HCT116 (cell line): ENCODE measurements at regions not wholly inside any gene's neighbourhood (a gene's known extent, or its start where the extent isn't known, plus 50 kb on each side); places are given as distances from the start of the nearest gene placed in this dataset.

Experiments used
- ATAC-seq: fragments of 200-7000 bp; cut with Tn5 transposase; 2 replicates; pipeline ENCODE4 v1.9.1; 2020; ENCODE audit warnings: mild to moderate bottlenecking, moderate library complexity
- BruUV-seq: library from RNA; stranded (reverse); fragments of 400-500 nt; replicated peaks from 2 replicates; lab custom pipeline; 2021; lab: Mats Ljungman, UMichigan
- CTCF ChIA-PET: fragments of 300-600 bp; sonication (Branson Sonifier 250); formaldehyde crosslinking; loops from one replicate; lab custom pipeline; 2021; ENCODE audit warnings: antibody characterized with exemption; lab: Charles Lee
- POLR2A ChIA-PET: fragments of 300-600, 350-600 bp; sonication (Branson Sonifier 250); formaldehyde crosslinking; loops from one replicate; lab custom pipeline; 2021; ENCODE audit warnings: antibody characterized with exemption; lab: Charles Lee
- RAD21 ChIA-PET, 2 experiments: fragments of 300-600 bp; sonication (Branson Sonifier 250); formaldehyde crosslinking; loops; one replicate each; lab custom pipeline; 2023; ENCODE audit warnings: low total read pairs in 2 of 2; ENCODE audit not compliant: uncharacterized antibody in 2 of 2, unreplicated experiment in 2 of 2, low non-redundant PET in 1 of 2; lab: Charles Lee
- DNase-seq: peaks from one replicate; pipeline ENCODE4 v3.0.0-alpha.2; 2010; ENCODE audit warnings: low read depth, low spot score
- H2AFZ ChIP-seq: fragments of 200-600 bp; shearing (Covaris generic), sonication (generic); 2 replicates; pipeline ENCODE4 v1.6.1; 2017; ENCODE audit warnings: low read depth, mixed run types, mixed read lengths, antibody characterized with exemption, low read length; ENCODE audit not compliant: poor library complexity, severe bottlenecking
- H3K27ac ChIP-seq: 2 replicates; pipeline ENCODE4 v1.5.1; 2012; ENCODE audit warnings: low read depth, low read length
- H3K27me3 ChIP-seq: fragments of 200-600 bp; sonication (generic); 2 replicates; pipeline ENCODE4 v1.6.1; 2016; ENCODE audit warnings: mixed run types, low read length, mixed read lengths; ENCODE audit not compliant: insufficient read depth
- H3K36me3 ChIP-seq, 2 experiments: fragments of 200-500 bp in 1 of 2; fragments of 200-600 bp in 1 of 2; sonication (Bioruptor generic) in 1 of 2; sonication (generic) in 1 of 2; 2 replicates each; pipeline versions ENCODE4 v1.5.1 to v1.6.1; 2014 to 2016; ENCODE audit warnings: low read length in 2 of 2, inconsistent platforms in 1 of 2, mixed read lengths in 1 of 2, mixed run types in 1 of 2; ENCODE audit not compliant: insufficient read depth in 2 of 2, control insufficient read depth in 1 of 2
- H3K4me1 ChIP-seq, 2 experiments: fragments of 200-600 bp in 1 of 2; sonication (generic) in 1 of 2; 2 replicates each; pipeline versions ENCODE4 v1.5.1 to v1.6.1; 2012 to 2017; ENCODE audit warnings: low read length in 2 of 2, inconsistent platforms in 1 of 2, mild to moderate bottlenecking in 1 of 2, mixed read lengths in 1 of 2, mixed run types in 1 of 2, moderate library complexity in 1 of 2; ENCODE audit not compliant: insufficient read depth in 2 of 2, control insufficient read depth in 1 of 2
- H3K4me2 ChIP-seq: fragments of 200-600 bp; sonication (generic); 2 replicates; pipeline ENCODE4 v1.6.1; 2017; ENCODE audit warnings: mixed run types, low read length, mixed read lengths
- H3K4me3 ChIP-seq, 2 experiments: fragments of 200-600 bp in 1 of 2; sonication (generic) in 1 of 2; replicated peaks in 1 of 2; 2 replicates each; pipeline ENCODE4 v1.5.1; 2011 to 2016; ENCODE audit warnings: low read length in 2 of 2, control low read depth in 1 of 2, low read depth in 1 of 2, mild to moderate bottlenecking in 1 of 2, mixed read lengths in 1 of 2, mixed run types in 1 of 2
- H3K79me2 ChIP-seq: fragments of 200-600 bp; sonication (generic); 2 replicates; pipeline ENCODE4 v1.6.1; 2017; ENCODE audit warnings: mild to moderate bottlenecking, mixed run types, low read length, moderate library complexity, mixed read lengths; ENCODE audit not compliant: insufficient read depth
- H3K9ac ChIP-seq: fragments of 200-600 bp; sonication (generic); 2 replicates; pipeline ENCODE4 v1.6.1; 2016; ENCODE audit warnings: low read length, mixed read lengths
- H3K9me2 ChIP-seq: fragments of 200-600 bp; sonication (generic), shearing (Covaris generic); 2 replicates; pipeline ENCODE4 v1.6.1; 2017; ENCODE audit warnings: mixed run types, mild to moderate bottlenecking, moderate library complexity; ENCODE audit not compliant: insufficient read depth
- H3K9me3 ChIP-seq, 2 experiments: fragments of 200-500 bp in 1 of 2; fragments of 200-600 bp in 1 of 2; sonication (Bioruptor generic) in 1 of 2; sonication (generic) in 1 of 2; 2 replicates each; pipeline ENCODE4 v1.6.1; 2014 to 2017; ENCODE audit warnings: low read length in 2 of 2, mixed read lengths in 2 of 2, inconsistent platforms in 1 of 2, low read depth in 1 of 2, mild to moderate bottlenecking in 1 of 2, mixed run types in 1 of 2, moderate library complexity in 1 of 2; ENCODE audit not compliant: control insufficient read depth in 1 of 2, insufficient read depth in 1 of 2
- H4K20me1 ChIP-seq: fragments of 200-600 bp; sonication (generic), shearing (Covaris generic); 2 replicates; pipeline ENCODE4 v1.6.1; 2017; ENCODE audit warnings: mixed run types, mild to moderate bottlenecking, moderate library complexity; ENCODE audit not compliant: insufficient read depth
- CEBPB ChIP-seq: IDR thresholded peaks from 2 replicates; pipeline ENCODE4 v1.6.1; 2012; ENCODE audit warnings: low read depth
- EGR1 ChIP-seq: IDR thresholded peaks from 2 replicates; pipeline ENCODE4 v1.6.1; 2012; ENCODE audit warnings: low read depth
- ELF1 ChIP-seq: IDR thresholded peaks from 2 replicates; pipeline ENCODE4 v1.6.1; 2012; ENCODE audit warnings: low read depth, borderline replicate concordance
- EZH2 ChIP-seq: fragments of 200-600 bp; sonication (generic); IDR thresholded peaks from 2 replicates; pipeline ENCODE4 v1.6.1; 2017; ENCODE audit warnings: antibody characterized with exemption, mixed run types
- EZH2phosphoT487 ChIP-seq: fragments of 200-600 bp; IDR thresholded peaks from 2 replicates; pipeline ENCODE4 v1.6.1; 2018; ENCODE audit warnings: antibody characterized with exemption, borderline replicate concordance
- POLR2A ChIP-seq: IDR thresholded peaks from 2 replicates; pipeline ENCODE4 v1.7.0; 2011; ENCODE audit warnings: borderline replicate concordance; ENCODE audit not compliant: insufficient read depth, insufficient read length; ENCODE audit errors: extremely low read depth
- RAD21 ChIP-seq: IDR thresholded peaks from 2 replicates; pipeline ENCODE4 v1.6.1; 2012; ENCODE audit warnings: low read depth, mild to moderate bottlenecking
- YY1 ChIP-seq: IDR thresholded peaks from 2 replicates; pipeline ENCODE4 v1.6.1; 2011; ENCODE audit warnings: low read length, low read depth, moderate library complexity, mild to moderate bottlenecking; ENCODE audit not compliant: insufficient replicate concordance; ENCODE audit errors: extremely low read depth
- intact Hi-C: fragments of 100-400 bp; cut with micrococcal nuclease; formaldehyde crosslinking; loops from 2 replicates; pipeline ENCODE4 v1.10.0; 2022
- TF ChIP-seq, protein P1 (sequence below): IDR thresholded peaks from 2 replicates; pipeline ENCODE4 v1.6.1; 2012
- TF ChIP-seq, protein P2 (sequence below): IDR thresholded peaks from 2 replicates; pipeline ENCODE4 v1.6.1; 2011; ENCODE audit warnings: mild to moderate bottlenecking, low read length, moderate library complexity; ENCODE audit not compliant: insufficient replicate concordance; ENCODE audit errors: extremely low read depth
- TF ChIP-seq, protein P3 (sequence below): IDR thresholded peaks from 2 replicates; pipeline ENCODE4 v1.6.1; 2012; ENCODE audit warnings: low read depth

DNA sequence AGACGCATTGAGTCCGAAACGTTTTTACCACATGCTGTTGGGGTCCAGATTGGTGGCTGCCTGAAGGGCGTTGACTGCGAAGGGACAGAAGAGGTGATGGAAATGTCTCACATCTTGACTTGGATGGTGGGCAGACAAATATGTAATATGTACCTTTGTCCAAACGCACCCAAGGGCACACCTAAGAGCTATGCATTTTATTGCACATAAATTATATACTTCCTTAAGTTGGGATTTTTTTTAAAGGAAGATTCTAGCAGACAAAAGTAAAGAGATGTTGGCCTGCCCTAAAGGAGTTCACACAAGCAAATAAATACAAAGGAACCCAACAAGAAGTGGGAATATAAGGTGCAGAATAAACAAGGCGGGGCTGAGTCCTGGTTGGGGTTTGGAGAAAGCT lies 91.1 kb upstream of the TBL1X start:
- ATAC-seq (no peak), DNase-seq (no peak)
- Histone ChIP-seq H3K36me3 (no peaks in the 10 kb centered on the region), H2AFZ (no peak overlapping the region), H3K27ac (no peak overlapping the region), H3K27me3 (no peaks in the 10 kb centered on the region), H3K4me1 (no peaks in the 10 kb centered on the region), H4K20me1 (no peaks in the 10 kb centered on the region), H3K4me3 (no peak overlapping the region), H3K9me2 (no peaks in the 10 kb centered on the region), H3K4me2 (no peak overlapping the region), H3K9me3 (no peaks in the 10 kb centered on the region), H3K9ac (no peak overlapping the region), H3K79me2 (no peaks in the 10 kb centered on the region)
- ChIA-PET CTCF (no interaction called here), RAD21 (no interaction called here), POLR2A (no interaction called here)
- TF ChIP-seq CEBPB (no peak), EZH2 (no peak), EZH2phosphoT487 (no peak), ELF1 (no peak), RAD21 (no peak), EGR1 (no peak), POLR2A (no peak), YY1 (no peak)
- TF ChIP-seq, protein P1, sequence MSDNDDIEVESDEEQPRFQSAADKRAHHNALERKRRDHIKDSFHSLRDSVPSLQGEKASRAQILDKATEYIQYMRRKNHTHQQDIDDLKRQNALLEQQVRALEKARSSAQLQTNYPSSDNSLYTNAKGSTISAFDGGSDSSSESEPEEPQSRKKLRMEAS: no peak
- TF ChIP-seq, protein P2, sequence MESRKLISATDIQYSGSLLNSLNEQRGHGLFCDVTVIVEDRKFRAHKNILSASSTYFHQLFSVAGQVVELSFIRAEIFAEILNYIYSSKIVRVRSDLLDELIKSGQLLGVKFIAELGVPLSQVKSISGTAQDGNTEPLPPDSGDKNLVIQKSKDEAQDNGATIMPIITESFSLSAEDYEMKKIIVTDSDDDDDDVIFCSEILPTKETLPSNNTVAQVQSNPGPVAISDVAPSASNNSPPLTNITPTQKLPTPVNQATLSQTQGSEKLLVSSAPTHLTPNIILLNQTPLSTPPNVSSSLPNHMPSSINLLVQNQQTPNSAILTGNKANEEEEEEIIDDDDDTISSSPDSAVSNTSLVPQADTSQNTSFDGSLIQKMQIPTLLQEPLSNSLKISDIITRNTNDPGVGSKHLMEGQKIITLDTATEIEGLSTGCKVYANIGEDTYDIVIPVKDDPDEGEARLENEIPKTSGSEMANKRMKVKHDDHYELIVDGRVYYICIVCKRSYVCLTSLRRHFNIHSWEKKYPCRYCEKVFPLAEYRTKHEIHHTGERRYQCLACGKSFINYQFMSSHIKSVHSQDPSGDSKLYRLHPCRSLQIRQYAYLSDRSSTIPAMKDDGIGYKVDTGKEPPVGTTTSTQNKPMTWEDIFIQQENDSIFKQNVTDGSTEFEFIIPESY: no peak
- TF ChIP-seq, protein P3, sequence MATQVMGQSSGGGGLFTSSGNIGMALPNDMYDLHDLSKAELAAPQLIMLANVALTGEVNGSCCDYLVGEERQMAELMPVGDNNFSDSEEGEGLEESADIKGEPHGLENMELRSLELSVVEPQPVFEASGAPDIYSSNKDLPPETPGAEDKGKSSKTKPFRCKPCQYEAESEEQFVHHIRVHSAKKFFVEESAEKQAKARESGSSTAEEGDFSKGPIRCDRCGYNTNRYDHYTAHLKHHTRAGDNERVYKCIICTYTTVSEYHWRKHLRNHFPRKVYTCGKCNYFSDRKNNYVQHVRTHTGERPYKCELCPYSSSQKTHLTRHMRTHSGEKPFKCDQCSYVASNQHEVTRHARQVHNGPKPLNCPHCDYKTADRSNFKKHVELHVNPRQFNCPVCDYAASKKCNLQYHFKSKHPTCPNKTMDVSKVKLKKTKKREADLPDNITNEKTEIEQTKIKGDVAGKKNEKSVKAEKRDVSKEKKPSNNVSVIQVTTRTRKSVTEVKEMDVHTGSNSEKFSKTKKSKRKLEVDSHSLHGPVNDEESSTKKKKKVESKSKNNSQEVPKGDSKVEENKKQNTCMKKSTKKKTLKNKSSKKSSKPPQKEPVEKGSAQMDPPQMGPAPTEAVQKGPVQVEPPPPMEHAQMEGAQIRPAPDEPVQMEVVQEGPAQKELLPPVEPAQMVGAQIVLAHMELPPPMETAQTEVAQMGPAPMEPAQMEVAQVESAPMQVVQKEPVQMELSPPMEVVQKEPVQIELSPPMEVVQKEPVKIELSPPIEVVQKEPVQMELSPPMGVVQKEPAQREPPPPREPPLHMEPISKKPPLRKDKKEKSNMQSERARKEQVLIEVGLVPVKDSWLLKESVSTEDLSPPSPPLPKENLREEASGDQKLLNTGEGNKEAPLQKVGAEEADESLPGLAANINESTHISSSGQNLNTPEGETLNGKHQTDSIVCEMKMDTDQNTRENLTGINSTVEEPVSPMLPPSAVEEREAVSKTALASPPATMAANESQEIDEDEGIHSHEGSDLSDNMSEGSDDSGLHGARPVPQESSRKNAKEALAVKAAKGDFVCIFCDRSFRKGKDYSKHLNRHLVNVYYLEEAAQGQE: no peak
- intact Hi-C loops: no loop called here
- no TSS peak for BruUV-seq
